Brain pericyte (primary cell): ENCODE measurements at regions not wholly inside any gene's neighbourhood (a gene's known extent, or its start where the extent isn't known, plus 50 kb on each side); places are given as distances from the start of the nearest gene placed in this dataset.
"Not testable (repeated sequence)": the region's sequence is repeated elsewhere in the genome, so short reads cannot be mapped to it uniquely, and the experiment has no call there.

ENCODE experiments used
- DNase-seq: peaks from one replicate; pipeline ENCODE4 v3.0.0-alpha.2; 2012; ENCODE audit warnings: low read depth, low spot score

GRCh38 chr4:102397056-102397455, 51.8 kb upstream of the SLC39A8 start:
- DNase-seq, result not testable (repeated sequence)

GRCh38 chr4:102399021-102399420, 53.7 kb upstream of the SLC39A8 start:
- no peak for DNase-seq

- DNase-seq, result no peak
Observed at GRCh38 chr4:102400898-102401297, 55.6 kb upstream of the SLC39A8 start.

GRCh38 chr4:102402223-102402622, 56.9 kb upstream of the SLC39A8 start:
- DNase-seq, result no peak

GRCh38 chr4:102403116-102403515, 57.8 kb upstream of the SLC39A8 start:
- DNase-seq, result no peak

GRCh38 chr4:102404431-102404969, 59.2 kb upstream of the SLC39A8 start:
- DNase-seq, result no peak

GRCh38 chr4:102405821-102406401, 60.6 kb upstream of the SLC39A8 start:
- no peak for DNase-seq

- DNase-seq, result not testable (repeated sequence)
Observed at GRCh38 chr4:102410884-102411283, 65.6 kb upstream of the SLC39A8 start.

- DNase-seq, result no peak
Observed at GRCh38 chr4:102411408-102411807, 66.1 kb upstream of the SLC39A8 start.

GRCh38 chr4:102416765-102417164, 71.5 kb upstream of the SLC39A8 start:
- DNase-seq, result no peak

- DNase-seq, result no peak
Observed at GRCh38 chr4:102420563-102421398, 75.5 kb upstream of the SLC39A8 start.

GRCh38 chr4:102422843-102423242, 77.6 kb upstream of the SLC39A8 start:
- no peak for DNase-seq

GRCh38 chr4:102423375-102423774, 77.8 kb upstream of the NFKB1 start:
- no peak for DNase-seq

GRCh38 chr4:102427371-102427998, 73.7 kb upstream of the NFKB1 start:
- no peak for DNase-seq

GRCh38 chr4:102428122-102428521, 73.0 kb upstream of the NFKB1 start:
- DNase-seq, result no peak

GRCh38 chr4:102429553-102429952, 71.6 kb upstream of the NFKB1 start:
- DNase-seq, result no peak

GRCh38 chr4:102430461-102430910, 70.7 kb upstream of the NFKB1 start:
- no peak for DNase-seq

- no peak for DNase-seq
Observed at GRCh38 chr4:102431608-102431961, 69.6 kb upstream of the NFKB1 start.

GRCh38 chr4:102437111-102437510, 64.0 kb upstream of the NFKB1 start:
- no peak for DNase-seq

- DNase-seq, result no peak
Observed at GRCh38 chr4:102438396-102439235, 62.5 kb upstream of the NFKB1 start.

GRCh38 chr4:102439236-102439614, 61.9 kb upstream of the NFKB1 start:
- peak; percentile 53 for DNase-seq

GRCh38 chr4:102439812-102440211, 61.3 kb upstream of the NFKB1 start:
- DNase-seq, result no peak
